Calu3 (cell line): ENCODE measurements at regions not wholly inside any gene's neighbourhood (a gene's known extent, or its start where the extent isn't known, plus 50 kb on each side); places are given as distances from the start of the nearest gene placed in this dataset.

ENCODE experiments used
- BruUV-seq: library from RNA; stranded (reverse); fragments of 400-500 nt; replicated peaks from 2 replicates; lab custom pipeline; 2021; lab: Mats Ljungman, UMichigan
- CTCF ChIA-PET: fragments of 300-600 bp; sonication (Branson Sonifier 250); formaldehyde crosslinking; loops from one replicate; lab custom pipeline; 2022; ENCODE audit warnings: antibody characterized with exemption; lab: Charles Lee
- DNase-seq: peaks from one replicate; pipeline ENCODE4 v3.0.0; 2022
- H3K27ac Mint-ChIP-seq: one replicate; pipeline ENCODE4 v1.8.0; 2022; ENCODE audit warnings: mixed read lengths; ENCODE audit not compliant: unreplicated experiment
- H3K27me3 Mint-ChIP-seq: one replicate; pipeline ENCODE4 v1.8.0; 2022; ENCODE audit warnings: mixed read lengths; ENCODE audit not compliant: unreplicated experiment
- H3K36me3 Mint-ChIP-seq: one replicate; pipeline ENCODE4 v1.8.0; 2022; ENCODE audit warnings: mild to moderate bottlenecking, moderate library complexity, mixed read lengths; ENCODE audit not compliant: insufficient read depth, unreplicated experiment
- H3K4me1 Mint-ChIP-seq: one replicate; pipeline ENCODE4 v1.8.0; 2022; ENCODE audit warnings: mild to moderate bottlenecking, low read depth, mixed read lengths; ENCODE audit not compliant: unreplicated experiment
- H3K4me3 Mint-ChIP-seq: one replicate; pipeline ENCODE4 v1.8.0; 2022; ENCODE audit warnings: mild to moderate bottlenecking, low read depth, moderate library complexity, mixed read lengths; ENCODE audit not compliant: unreplicated experiment
- H3K9me3 Mint-ChIP-seq: one replicate; pipeline ENCODE4 v1.8.0; 2022; ENCODE audit warnings: low read depth, mixed read lengths; ENCODE audit not compliant: unreplicated experiment
- CTCF ChIP-seq: fragments of 200-600 bp; IDR thresholded peaks from one replicate; pipeline ENCODE4 v1.8.0; 2022; ENCODE audit warnings: antibody characterized with exemption; ENCODE audit not compliant: unreplicated experiment
- intact Hi-C: fragments of 100-400 bp; cut with micrococcal nuclease; formaldehyde crosslinking; loops from one replicate; pipeline ENCODE4 v1.10.0; 2022; ENCODE audit not compliant: unreplicated experiment

DNA sequence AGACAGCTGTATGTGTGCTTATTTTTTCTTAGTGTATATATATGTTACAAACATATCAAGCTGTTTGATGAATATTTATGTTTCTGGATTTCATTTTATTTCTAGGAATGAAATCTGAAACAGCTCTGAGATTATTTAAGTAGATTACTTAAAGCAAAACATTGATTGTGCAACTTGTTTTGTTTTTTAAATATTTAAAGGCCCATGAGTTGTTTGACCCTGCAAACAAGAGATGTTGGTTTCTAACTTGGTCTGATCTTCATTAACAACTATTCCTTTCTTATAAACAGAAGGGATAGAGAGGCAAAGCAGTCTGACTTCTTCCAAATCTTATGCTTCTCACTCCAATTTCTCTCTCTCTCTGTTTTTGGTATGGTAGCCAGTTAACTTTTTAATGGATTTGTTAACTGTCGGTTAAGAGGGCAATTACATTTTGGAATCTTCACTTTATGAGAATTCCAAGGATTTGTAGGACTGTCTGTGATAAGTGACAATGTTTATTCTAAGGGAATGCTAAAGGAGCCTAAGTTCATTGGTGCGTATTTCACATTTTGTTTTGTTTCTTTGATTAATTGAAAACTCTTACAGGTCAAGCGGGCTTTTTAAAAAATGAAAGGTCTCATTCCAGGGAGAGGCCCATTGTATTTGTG lies 102.6 kb upstream of the HMGA2 start:
- no peak for TF ChIP-seq CTCF
- Mint-ChIP-seq H3K27me3 (no peaks in the 10 kb centered on the region), H3K27ac (no peak overlapping the region), H3K36me3 (no peaks in the 10 kb centered on the region), H3K9me3 (peaks cover 5% of the 10 kb centered on the region), H3K4me3 (no peak overlapping the region), H3K4me1 (no peaks in the 10 kb centered on the region)
- BruUV-seq = no TSS peak
- CTCF ChIA-PET = interaction anchor here (1.0 kb wide), 1 partner anchor 9 kb away, joined by 3 read pairs; no protein-coding TSS in a partner anchor
- intact Hi-C loops = no loop called here
- no peak for DNase-seq

DNA sequence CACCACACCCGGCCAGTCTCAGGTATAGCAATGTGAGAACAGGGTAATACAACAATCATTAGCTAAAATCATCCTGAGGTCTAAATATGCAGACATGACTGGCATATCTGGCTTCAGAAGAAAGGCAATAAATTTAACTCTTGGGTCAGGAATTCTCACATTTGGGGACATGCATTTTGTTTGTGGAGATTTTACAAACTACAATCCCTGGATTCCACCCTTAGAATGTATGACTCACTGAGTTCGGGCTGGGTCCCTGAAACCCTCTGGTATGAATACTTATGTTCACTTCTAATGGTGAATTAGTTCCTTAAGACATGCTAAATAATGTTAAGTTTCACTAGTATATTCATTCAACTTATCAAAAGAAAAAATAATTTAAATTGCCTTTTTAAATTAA lies 98.9 kb upstream of the HMGA2 start:
- BruUV-seq = no TSS peak
- no peak for DNase-seq

GRCh38 chr12:65728455-65728847 lies 95.8 kb upstream of the HMGA2 start:
- Mint-ChIP-seq H3K27ac (no peak overlapping the region), H3K4me1 (no peaks in the 10 kb centered on the region), H3K9me3 (no peaks in the 10 kb centered on the region), H3K36me3 (peaks cover 7% of the 10 kb centered on the region), H3K4me3 (peak overlapping the region; percentile 68), H3K27me3 (peaks cover 35% of the 10 kb centered on the region)
- intact Hi-C loops = no loop called here
- no peak for DNase-seq
- no TSS peak for BruUV-seq
- no peak for TF ChIP-seq CTCF
- CTCF ChIA-PET = no interaction called here

More for the DNA sequence above, 98.9 kb upstream of the HMGA2 start:
- Mint-ChIP-seq H3K27ac (no peak overlapping the region), H3K4me3 (no peak overlapping the region), H3K36me3 (peaks cover 7% of the 10 kb centered on the region), H3K27me3 (peaks cover 22% of the 10 kb centered on the region), H3K9me3 (no peaks in the 10 kb centered on the region), H3K4me1 (no peaks in the 10 kb centered on the region)
- intact Hi-C loops = no loop called here
- CTCF ChIA-PET = no interaction called here
- no peak for TF ChIP-seq CTCF

DNA sequence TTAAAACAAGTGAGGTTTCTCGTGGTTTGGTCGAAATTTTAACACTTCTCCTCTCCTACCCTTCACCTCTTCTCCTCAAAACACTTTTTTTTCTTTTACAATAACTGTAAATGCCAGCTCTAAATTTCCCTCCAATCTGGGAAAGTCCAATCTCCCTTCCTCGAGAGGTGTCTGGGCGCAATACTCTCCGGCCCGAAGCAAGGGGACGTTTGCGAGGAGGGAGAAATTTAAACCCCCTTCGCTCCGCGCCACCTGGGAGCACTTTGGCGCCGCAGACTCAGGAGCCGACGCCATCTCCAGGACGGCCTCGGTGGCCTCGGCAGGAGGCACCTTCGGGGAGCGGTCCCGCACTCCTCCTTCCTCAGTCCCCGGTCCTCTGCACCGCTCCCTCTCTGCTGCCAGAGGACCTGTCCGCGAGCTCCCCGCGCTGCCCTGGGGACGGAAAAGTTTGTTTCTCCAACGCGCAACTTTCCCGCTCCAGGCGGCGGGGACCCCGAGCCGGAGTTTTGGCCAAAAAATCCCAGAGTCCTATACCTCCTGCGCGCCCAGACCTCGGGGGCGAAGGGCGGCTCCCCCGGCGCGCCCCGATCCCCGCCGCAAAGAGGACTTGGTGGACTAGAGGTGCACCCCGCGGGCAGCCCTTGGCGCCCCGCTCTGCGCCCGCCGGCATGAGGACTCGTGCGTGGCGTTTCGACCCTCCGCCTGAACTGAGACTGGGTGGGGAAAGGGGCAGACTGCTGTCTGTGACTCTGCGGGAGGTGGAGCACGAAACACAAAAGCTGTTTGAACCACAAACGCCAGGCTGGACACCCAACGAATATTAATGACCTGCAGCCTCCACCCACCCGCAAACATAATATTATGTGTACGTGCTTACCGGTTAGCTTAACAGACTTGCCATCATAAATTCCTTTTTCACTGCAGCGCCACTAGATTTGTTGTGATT lies 95.2 kb upstream of the HMGA2 start:
- H3K4me1 Mint-ChIP-seq = no peaks in the 10 kb centered on the region
- H3K4me3 Mint-ChIP-seq = peak overlapping the region; percentile 68
- BruUV-seq = no TSS peak
- CTCF ChIA-PET = no interaction called here
- peaks cover 35% of the 10 kb centered on the region for H3K27me3 Mint-ChIP-seq
- intact Hi-C loops = no loop called here
- DNase-seq = peak; percentile 37
- H3K36me3 Mint-ChIP-seq = peaks cover 7% of the 10 kb centered on the region
- no peaks in the 10 kb centered on the region for H3K9me3 Mint-ChIP-seq
- no peak overlapping the region for H3K27ac Mint-ChIP-seq
- TF ChIP-seq CTCF = no peak
